ENCODE measurements at regions not wholly inside any gene's neighbourhood (a gene's known extent, or its start where the extent isn't known, plus 50 kb on each side); places are given as distances from the start of the nearest gene placed in this dataset.

DNA sequence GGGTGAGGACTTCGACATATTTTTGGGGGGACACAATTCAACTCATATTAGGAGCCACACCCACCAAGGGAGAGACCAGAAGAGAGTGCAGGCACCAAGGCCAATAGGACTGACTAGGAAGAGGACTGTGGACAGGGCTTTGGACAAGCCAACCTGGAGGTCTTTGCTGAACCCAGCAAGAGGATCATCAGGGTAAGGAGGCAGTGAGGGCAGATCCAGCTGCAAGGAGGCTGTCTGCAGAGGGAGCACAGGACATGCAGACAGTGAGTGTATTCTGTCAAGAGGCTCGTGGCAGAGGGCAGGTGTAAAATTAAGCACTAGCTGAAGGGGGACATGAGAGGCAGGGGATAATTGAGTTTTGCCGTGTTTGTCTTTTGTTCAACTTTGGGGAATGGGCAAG lies 83.4 kb upstream of the MGMT start:
- no peak for DNase-seq (ENCODE audit: low spot score)
- Histone ChIP-seq H3K9me3 (ENCODE audit: severe bottlenecking) (no peaks in the 10 kb centered on the region), H3K27ac (ENCODE audit: poor library complexity, severe bottlenecking) (no peak overlapping the region)

DNA sequence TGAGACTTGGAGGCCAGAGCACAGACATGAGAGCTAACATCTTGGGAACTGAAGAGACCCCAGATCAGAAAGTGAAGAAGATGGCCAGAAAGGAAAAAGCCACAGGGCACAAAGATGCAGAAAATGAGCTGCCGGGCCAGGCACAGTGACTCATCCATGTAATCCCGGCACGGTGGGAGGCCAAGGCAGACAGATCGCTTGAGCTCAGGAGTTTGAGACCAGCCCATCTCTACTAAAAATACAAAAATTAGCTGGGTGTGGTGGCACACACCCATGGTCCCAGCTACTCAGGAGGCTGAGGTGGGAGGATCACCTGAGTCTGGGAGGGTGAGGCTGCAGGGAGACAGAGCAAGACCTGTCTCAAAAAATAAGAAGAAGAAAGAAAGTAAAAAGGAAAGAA lies 81.4 kb upstream of the MGMT start:
- no peaks in the 10 kb centered on the region for H3K4me1 ChIP-seq (ENCODE audit: insufficient read depth, poor library complexity, severe bottlenecking)
- ATAC-seq (ENCODE audit: low read depth) (no peak), DNase-seq (ENCODE audit: low spot score) (no peak)
- H3K9me3 ChIP-seq (ENCODE audit: severe bottlenecking) = no peaks in the 10 kb centered on the region
- no peak overlapping the region for H3K27ac ChIP-seq (ENCODE audit: poor library complexity, severe bottlenecking)
- no peaks in the 10 kb centered on the region for H3K36me3 ChIP-seq (ENCODE audit: low read depth)
- no peaks in the 10 kb centered on the region for H3K27me3 ChIP-seq (ENCODE audit: insufficient read depth, poor library complexity, severe bottlenecking)
- TF ChIP-seq, protein P1, sequence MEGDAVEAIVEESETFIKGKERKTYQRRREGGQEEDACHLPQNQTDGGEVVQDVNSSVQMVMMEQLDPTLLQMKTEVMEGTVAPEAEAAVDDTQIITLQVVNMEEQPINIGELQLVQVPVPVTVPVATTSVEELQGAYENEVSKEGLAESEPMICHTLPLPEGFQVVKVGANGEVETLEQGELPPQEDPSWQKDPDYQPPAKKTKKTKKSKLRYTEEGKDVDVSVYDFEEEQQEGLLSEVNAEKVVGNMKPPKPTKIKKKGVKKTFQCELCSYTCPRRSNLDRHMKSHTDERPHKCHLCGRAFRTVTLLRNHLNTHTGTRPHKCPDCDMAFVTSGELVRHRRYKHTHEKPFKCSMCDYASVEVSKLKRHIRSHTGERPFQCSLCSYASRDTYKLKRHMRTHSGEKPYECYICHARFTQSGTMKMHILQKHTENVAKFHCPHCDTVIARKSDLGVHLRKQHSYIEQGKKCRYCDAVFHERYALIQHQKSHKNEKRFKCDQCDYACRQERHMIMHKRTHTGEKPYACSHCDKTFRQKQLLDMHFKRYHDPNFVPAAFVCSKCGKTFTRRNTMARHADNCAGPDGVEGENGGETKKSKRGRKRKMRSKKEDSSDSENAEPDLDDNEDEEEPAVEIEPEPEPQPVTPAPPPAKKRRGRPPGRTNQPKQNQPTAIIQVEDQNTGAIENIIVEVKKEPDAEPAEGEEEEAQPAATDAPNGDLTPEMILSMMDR (IDR thresholded peaks at IDR 0.05; ENCODE audit: poor library complexity, severe bottlenecking) = no peak
- H3K4me3 ChIP-seq (ENCODE audit: severe bottlenecking) = no peak overlapping the region

More for the DNA sequence above, 83.4 kb upstream of the MGMT start:
- Histone ChIP-seq H3K4me1 (ENCODE audit: insufficient read depth, poor library complexity, severe bottlenecking) (no peaks in the 10 kb centered on the region), H3K36me3 (ENCODE audit: low read depth) (no peaks in the 10 kb centered on the region), H3K27me3 (ENCODE audit: insufficient read depth, poor library complexity, severe bottlenecking) (no peaks in the 10 kb centered on the region), H3K4me3 (ENCODE audit: severe bottlenecking) (no peak overlapping the region)
- no peak for ATAC-seq (ENCODE audit: low read depth)
- TF ChIP-seq, protein P1 (IDR thresholded peaks at IDR 0.05; ENCODE audit: poor library complexity, severe bottlenecking) = no peak

DNA sequence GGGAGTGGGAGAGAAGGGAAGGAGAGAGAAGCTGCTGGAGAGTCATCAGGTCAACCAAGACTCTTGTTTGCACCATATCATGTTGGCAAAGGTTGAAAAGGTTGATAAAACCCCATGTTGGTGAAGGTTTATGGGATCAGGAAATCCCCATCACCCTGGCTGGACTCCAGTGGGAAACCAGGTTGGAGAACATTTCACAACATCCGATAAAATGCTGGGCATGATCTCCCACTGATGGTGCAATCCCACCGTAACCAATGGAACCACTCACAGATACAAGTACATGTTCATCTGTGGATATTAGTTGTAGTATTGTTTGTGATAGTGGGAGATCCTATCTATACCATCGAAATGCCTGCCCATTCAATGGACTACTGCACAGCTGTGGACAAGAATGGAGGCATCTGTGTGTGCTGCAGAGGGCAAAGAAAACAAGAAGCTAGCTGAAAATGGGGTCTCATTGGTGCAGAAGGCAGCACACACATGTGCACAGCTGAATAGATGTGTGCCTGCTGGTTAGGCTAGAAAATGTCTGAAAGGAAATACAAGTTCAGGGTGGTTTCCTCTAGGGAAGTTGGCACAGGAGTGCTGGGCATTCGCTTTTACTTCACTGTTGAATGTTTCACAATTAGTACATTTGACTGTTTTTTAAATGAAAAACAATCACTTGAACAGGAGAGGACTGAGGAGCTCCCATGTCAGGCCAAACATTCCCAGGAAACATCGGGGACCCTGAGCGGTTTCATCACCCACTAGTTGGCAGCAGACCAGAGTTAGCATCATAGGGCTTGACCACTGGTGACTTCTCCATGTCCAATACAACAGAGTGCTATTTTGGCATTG lies 80.4 kb upstream of the MGMT start:
- TF ChIP-seq, protein P1 (IDR thresholded peaks at IDR 0.05; ENCODE audit: poor library complexity, severe bottlenecking) = no peak
- Histone ChIP-seq H3K4me3 (ENCODE audit: severe bottlenecking) (no peak overlapping the region), H3K27me3 (ENCODE audit: insufficient read depth, poor library complexity, severe bottlenecking) (no peaks in the 10 kb centered on the region), H3K27ac (ENCODE audit: poor library complexity, severe bottlenecking) (no peak overlapping the region), H3K36me3 (ENCODE audit: low read depth) (no peaks in the 10 kb centered on the region), H3K9me3 (ENCODE audit: severe bottlenecking) (no peaks in the 10 kb centered on the region), H3K4me1 (ENCODE audit: insufficient read depth, poor library complexity, severe bottlenecking) (no peaks in the 10 kb centered on the region)
- no peak for ATAC-seq (ENCODE audit: low read depth)
- no peak for DNase-seq (ENCODE audit: low spot score)

DNA sequence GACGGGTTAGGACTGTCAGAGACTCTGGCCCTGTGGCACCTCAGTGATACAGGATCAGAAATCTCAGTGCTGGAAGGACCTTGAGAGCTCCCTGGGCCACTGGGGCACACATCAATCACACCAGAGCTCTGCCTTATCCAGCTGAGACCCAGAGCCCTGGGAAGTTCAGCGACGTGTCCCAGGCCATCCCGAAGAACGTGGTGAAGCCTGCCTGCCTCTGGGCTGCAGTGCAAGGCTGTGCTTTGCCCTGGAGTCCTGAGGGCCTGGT lies 79.8 kb upstream of the MGMT start:
- H3K27ac ChIP-seq (ENCODE audit: poor library complexity, severe bottlenecking) = no peak overlapping the region
- no peaks in the 10 kb centered on the region for H3K27me3 ChIP-seq (ENCODE audit: insufficient read depth, poor library complexity, severe bottlenecking)
- no peak overlapping the region for H3K4me3 ChIP-seq (ENCODE audit: severe bottlenecking)
- no peaks in the 10 kb centered on the region for H3K9me3 ChIP-seq (ENCODE audit: severe bottlenecking)
- no peaks in the 10 kb centered on the region for H3K36me3 ChIP-seq (ENCODE audit: low read depth)
- H3K4me1 ChIP-seq (ENCODE audit: insufficient read depth, poor library complexity, severe bottlenecking) = no peaks in the 10 kb centered on the region
- DNase-seq (ENCODE audit: low spot score) (no peak), ATAC-seq (ENCODE audit: low read depth) (no peak)
- TF ChIP-seq, protein P1 (IDR thresholded peaks at IDR 0.05; ENCODE audit: poor library complexity, severe bottlenecking) = no peak

DNA sequence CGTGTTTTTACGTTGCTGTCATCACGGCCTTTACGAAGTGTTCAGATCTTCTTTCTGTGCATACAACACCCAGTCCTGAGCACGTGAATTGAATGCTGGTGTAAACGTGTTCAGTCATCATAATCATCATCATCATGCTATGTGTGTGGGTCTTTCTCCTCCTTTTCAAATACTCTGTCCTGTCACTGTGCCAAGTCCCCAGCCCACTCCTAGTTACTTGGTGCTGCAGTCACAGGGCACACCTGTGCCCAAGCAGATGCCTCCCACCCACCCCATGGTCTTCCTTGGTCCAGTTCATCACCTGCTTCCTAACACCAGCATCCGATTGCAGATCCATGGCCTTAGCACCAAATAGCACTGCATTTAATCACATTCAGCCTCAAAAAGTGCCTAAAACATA lies 78.6 kb upstream of the MGMT start:
- H3K27me3 ChIP-seq (ENCODE audit: insufficient read depth, poor library complexity, severe bottlenecking) = no peaks in the 10 kb centered on the region
- no peak overlapping the region for H3K27ac ChIP-seq (ENCODE audit: poor library complexity, severe bottlenecking)
- H3K4me3 ChIP-seq (ENCODE audit: severe bottlenecking) = no peak overlapping the region
- H3K36me3 ChIP-seq (ENCODE audit: low read depth) = no peaks in the 10 kb centered on the region
- no peaks in the 10 kb centered on the region for H3K4me1 ChIP-seq (ENCODE audit: insufficient read depth, poor library complexity, severe bottlenecking)
- no peak for DNase-seq (ENCODE audit: low spot score)
- no peak for ATAC-seq (ENCODE audit: low read depth)
- TF ChIP-seq, protein P1 (IDR thresholded peaks at IDR 0.05; ENCODE audit: poor library complexity, severe bottlenecking) = no peak
- no peaks in the 10 kb centered on the region for H3K9me3 ChIP-seq (ENCODE audit: severe bottlenecking)

All from RWPE2 (cell line).